ENCODE measurements at regions not wholly inside any gene's neighbourhood (a gene's known extent, or its start where the extent isn't known, plus 50 kb on each side); places are given as distances from the start of the nearest gene placed in this dataset.

DNA sequence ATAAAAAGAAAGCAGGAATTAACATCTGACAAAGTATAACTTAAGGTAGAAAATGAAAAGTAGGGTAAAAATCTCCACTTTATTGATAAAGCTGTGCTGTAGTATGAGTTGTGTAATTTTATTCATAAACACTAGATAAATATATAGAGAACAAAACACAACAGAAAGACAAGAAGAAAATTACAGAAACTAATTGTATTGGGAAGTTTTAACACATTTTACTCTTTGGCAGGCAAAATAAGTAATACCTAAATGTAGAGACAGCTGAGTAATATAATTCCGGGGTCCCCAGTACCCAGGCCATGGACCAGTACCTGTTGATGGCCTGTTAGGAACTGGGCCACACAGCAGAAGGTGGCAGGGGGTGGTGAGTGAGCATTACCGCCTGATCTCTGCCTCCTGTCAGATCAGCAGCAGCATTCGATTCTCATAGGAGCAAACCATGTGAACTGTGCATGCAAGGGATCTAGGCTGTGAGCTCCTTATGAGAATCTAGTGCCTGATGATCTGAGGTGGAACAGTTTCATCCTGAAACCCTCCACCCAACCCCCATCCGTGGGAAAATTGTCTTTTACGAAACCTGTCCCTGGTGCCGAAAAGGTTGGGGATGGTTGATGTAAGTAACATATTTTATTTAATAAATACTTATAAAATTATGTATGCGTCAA lies 84.4 kb upstream of the ETV6 start:
- H3K27me3 ChIP-seq (ENCODE audit: control insufficient read depth, insufficient read depth, low read length): peaks cover 7% of the 10 kb centered on the region
- no peak overlapping the region for H3K27ac ChIP-seq (ENCODE audit: low read depth, low read length)
- no peaks in the 10 kb centered on the region for H3K9me3 ChIP-seq (ENCODE audit: control insufficient read depth, insufficient read depth, low read length)
- TF ChIP-seq CTCF (IDR thresholded peaks at IDR 0.05; ENCODE audit: low read depth, low read length): no peak
- POLR2A ChIA-PET: no interaction called here
- H3K4me3 ChIP-seq (ENCODE audit: low read depth, low read length): no peak overlapping the region
- CTCF ChIA-PET: interaction anchor here (0.6 to 0.9 kb wide), 2 partner anchors 10 to 815 kb away, joined by 3 to 4 read pairs; no protein-coding TSS in a partner anchor
- no peak for DNase-seq (ENCODE audit: low read depth, low spot score)

GRCh38 chr12:11565752-11566151 lies 83.7 kb upstream of the ETV6 start:
- ChIA-PET CTCF (no interaction called here), POLR2A (no interaction called here)
- Histone ChIP-seq H3K4me3 (ENCODE audit: low read depth, low read length) (no peak overlapping the region), H3K9me3 (ENCODE audit: control insufficient read depth, insufficient read depth, low read length) (no peaks in the 10 kb centered on the region), H3K27me3 (ENCODE audit: control insufficient read depth, insufficient read depth, low read length) (peaks cover 7% of the 10 kb centered on the region), H3K27ac (ENCODE audit: low read depth, low read length) (no peak overlapping the region)
- no peak for DNase-seq (ENCODE audit: low read depth, low spot score)
- no peak for TF ChIP-seq CTCF (IDR thresholded peaks at IDR 0.05; ENCODE audit: low read depth, low read length)

GRCh38 chr12:11568155-11568761 lies 81.2 kb upstream of the ETV6 start:
- POLR2A ChIA-PET: no interaction called here
- Histone ChIP-seq H3K4me3 (ENCODE audit: low read depth, low read length) (no peak overlapping the region), H3K27me3 (ENCODE audit: control insufficient read depth, insufficient read depth, low read length) (peaks cover 14% of the 10 kb centered on the region), H3K9me3 (ENCODE audit: control insufficient read depth, insufficient read depth, low read length) (no peaks in the 10 kb centered on the region), H3K27ac (ENCODE audit: low read depth, low read length) (no peak overlapping the region)
- DNase-seq (ENCODE audit: low read depth, low spot score): no peak
- CTCF ChIA-PET: no interaction called here
- no peak for TF ChIP-seq CTCF (IDR thresholded peaks at IDR 0.05; ENCODE audit: low read depth, low read length)

- no peaks in the 10 kb centered on the region for H3K9me3 ChIP-seq (ENCODE audit: control insufficient read depth, insufficient read depth, low read length)
- TF ChIP-seq CTCF (IDR thresholded peaks at IDR 0.05; ENCODE audit: low read depth, low read length): no peak
- no peak for DNase-seq (ENCODE audit: low read depth, low spot score)
- CTCF ChIA-PET: interaction anchor here (0.6 kb wide), 1 partner anchor 1168 kb away, joined by 3 read pairs; no protein-coding TSS in a partner anchor
- H3K4me3 ChIP-seq (ENCODE audit: low read depth, low read length): no peak overlapping the region
- peaks cover 14% of the 10 kb centered on the region for H3K27me3 ChIP-seq (ENCODE audit: control insufficient read depth, insufficient read depth, low read length)
- POLR2A ChIA-PET: no interaction called here
- no peak overlapping the region for H3K27ac ChIP-seq (ENCODE audit: low read depth, low read length)
Observed at GRCh38 chr12:11568762-11569478, 80.6 kb upstream of the ETV6 start.

- Histone ChIP-seq H3K27me3 (ENCODE audit: control insufficient read depth, insufficient read depth, low read length) (peaks cover 14% of the 10 kb centered on the region), H3K27ac (ENCODE audit: low read depth, low read length) (no peak overlapping the region), H3K4me3 (ENCODE audit: low read depth, low read length) (no peak overlapping the region), H3K9me3 (ENCODE audit: control insufficient read depth, insufficient read depth, low read length) (no peaks in the 10 kb centered on the region)
- DNase-seq (ENCODE audit: low read depth, low spot score): no peak
- CTCF ChIA-PET: no interaction called here
- TF ChIP-seq CTCF (IDR thresholded peaks at IDR 0.05; ENCODE audit: low read depth, low read length): no peak
- POLR2A ChIA-PET: no interaction called here
Observed at GRCh38 chr12:11569716-11570115, 79.8 kb upstream of the ETV6 start.
